ENCODE measurements at regions not wholly inside any gene's neighbourhood (a gene's known extent, or its start where the extent isn't known, plus 50 kb on each side); places are given as distances from the start of the nearest gene placed in this dataset.

DNA sequence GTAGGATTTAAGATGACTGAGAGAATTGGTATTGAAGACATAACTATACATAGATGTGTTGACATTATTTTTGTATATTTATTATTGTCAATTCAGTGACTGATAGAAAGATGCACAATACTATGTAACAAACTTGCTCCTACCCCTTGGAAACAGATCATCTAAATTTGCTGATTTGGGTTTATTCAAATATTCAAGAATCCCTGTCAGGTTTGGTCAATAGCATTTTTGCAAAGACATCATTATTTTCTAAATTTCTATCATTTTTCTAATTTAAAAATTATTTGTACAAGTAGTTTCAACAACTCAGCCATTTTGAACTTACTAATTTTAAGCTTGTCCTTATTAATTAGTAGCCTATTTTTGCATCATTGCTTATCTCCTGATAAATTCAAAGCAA, 1463.4 kb downstream of the SI start:
- H3K4me1 ChIP-seq = no peaks in the 10 kb centered on the region
- no peak overlapping the region for H3K4me3 ChIP-seq
- no peak for DNase-seq
- intact Hi-C loops (cut with DNase I) = no loop called here
- no peak overlapping the region for H3K27ac ChIP-seq
- ATAC-seq = no peak
- H3K27me3 ChIP-seq = no peaks in the 10 kb centered on the region
- H3K9me3 ChIP-seq = no peaks in the 10 kb centered on the region
- TF ChIP-seq, protein P1, sequence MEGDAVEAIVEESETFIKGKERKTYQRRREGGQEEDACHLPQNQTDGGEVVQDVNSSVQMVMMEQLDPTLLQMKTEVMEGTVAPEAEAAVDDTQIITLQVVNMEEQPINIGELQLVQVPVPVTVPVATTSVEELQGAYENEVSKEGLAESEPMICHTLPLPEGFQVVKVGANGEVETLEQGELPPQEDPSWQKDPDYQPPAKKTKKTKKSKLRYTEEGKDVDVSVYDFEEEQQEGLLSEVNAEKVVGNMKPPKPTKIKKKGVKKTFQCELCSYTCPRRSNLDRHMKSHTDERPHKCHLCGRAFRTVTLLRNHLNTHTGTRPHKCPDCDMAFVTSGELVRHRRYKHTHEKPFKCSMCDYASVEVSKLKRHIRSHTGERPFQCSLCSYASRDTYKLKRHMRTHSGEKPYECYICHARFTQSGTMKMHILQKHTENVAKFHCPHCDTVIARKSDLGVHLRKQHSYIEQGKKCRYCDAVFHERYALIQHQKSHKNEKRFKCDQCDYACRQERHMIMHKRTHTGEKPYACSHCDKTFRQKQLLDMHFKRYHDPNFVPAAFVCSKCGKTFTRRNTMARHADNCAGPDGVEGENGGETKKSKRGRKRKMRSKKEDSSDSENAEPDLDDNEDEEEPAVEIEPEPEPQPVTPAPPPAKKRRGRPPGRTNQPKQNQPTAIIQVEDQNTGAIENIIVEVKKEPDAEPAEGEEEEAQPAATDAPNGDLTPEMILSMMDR (IDR thresholded peaks at IDR 0.05) = no peak
- TF ChIP-seq POLR2A (IDR thresholded peaks at IDR 0.05) = no peak
- no peaks in the 10 kb centered on the region for H3K36me3 ChIP-seq (replicated peaks in 1 of 2; ENCODE audit: insufficient read depth in 1 of 2, low read depth in 2 of 2)

DNA sequence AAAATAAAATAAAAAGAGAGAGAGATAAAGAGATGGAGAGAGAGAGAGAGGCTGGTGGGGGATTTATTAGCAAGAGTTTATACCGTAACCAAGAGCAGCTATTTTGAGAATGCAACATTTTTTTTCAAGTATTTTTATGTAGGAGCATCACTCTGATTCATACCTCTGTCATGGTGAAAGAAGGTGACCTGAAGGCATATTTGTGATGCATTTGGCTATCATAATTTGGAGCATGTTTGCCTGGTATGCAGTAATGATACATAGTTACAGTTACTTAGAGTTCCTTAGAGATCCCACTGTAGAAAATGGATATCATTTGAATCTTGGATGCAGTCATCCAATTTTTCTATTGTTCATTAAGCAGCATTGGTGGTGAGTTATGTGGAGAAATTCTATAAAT, 1472.4 kb downstream of the SI start:
- WGBS, 2 donors = 77 to 89% methylated on average over 1 of the region's 1 CpG
- no peak overlapping the region for H3K4me3 ChIP-seq

DNA sequence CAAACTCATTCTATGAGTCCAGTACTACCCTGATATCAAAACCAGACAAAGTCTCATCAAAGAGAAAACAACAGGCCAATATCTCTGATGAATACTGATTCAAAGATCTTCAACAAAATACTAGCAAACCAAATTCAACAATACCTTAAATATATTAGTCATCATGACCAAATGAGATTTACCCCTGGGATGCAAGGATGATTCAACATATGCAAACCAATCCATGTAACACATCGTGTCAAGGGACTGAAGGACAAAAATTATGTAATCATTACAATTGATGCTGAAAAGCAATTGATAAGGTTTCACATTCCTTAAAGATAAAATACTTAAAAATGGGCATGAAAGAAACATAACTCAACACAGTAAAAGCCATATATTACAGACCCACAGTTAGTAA, 1476.9 kb downstream of the SI start:
- Histone ChIP-seq H3K4me3 (no peak overlapping the region), H3K9me3 (no peaks in the 10 kb centered on the region), H3K27ac (no peak overlapping the region), H3K4me1 (no peaks in the 10 kb centered on the region), H3K36me3 (replicated peaks in 1 of 2; ENCODE audit: insufficient read depth in 1 of 2, low read depth in 2 of 2) (no peaks in the 10 kb centered on the region), H3K27me3 (no peaks in the 10 kb centered on the region)
- no peak for DNase-seq
- intact Hi-C loops (cut with DNase I) = no loop called here
- 50 to 64% methylated on average over 1 of the region's 1 CpG for WGBS, 2 donors
- ATAC-seq = no peak
- no peak for TF ChIP-seq POLR2A (IDR thresholded peaks at IDR 0.05)
- TF ChIP-seq, protein P1 (IDR thresholded peaks at IDR 0.05) = no peak

More for the DNA sequence above, 1472.4 kb downstream of the SI start:
- intact Hi-C loops (cut with DNase I) = no loop called here
- Histone ChIP-seq H3K36me3 (replicated peaks in 1 of 2; ENCODE audit: insufficient read depth in 1 of 2, low read depth in 2 of 2) (no peaks in the 10 kb centered on the region), H3K27me3 (no peaks in the 10 kb centered on the region), H3K4me1 (no peaks in the 10 kb centered on the region), H3K27ac (no peak overlapping the region), H3K9me3 (no peaks in the 10 kb centered on the region)
- no peak for TF ChIP-seq POLR2A (IDR thresholded peaks at IDR 0.05)
- TF ChIP-seq, protein P1 (IDR thresholded peaks at IDR 0.05) = no peak
- ATAC-seq (no peak), DNase-seq (no peak)

DNA sequence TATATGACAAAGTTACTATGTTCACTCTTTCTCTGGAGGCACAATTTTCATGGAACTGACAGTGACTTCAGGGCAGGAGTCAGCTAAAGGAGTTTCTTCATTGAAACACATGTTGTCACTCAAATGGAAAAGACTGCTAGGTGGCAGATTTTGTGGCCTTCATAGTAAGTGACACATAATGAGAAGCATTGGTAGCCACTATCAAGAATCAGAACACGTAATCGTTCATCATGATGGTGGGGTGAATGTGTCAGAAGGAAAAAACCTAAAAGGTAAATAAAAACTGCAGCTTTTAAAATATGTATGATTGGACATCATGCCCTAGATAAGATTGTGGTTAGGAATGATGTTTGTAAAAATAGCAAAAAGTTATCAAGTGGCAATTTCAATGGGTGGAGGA, 1491.0 kb downstream of the SI start:
- Histone ChIP-seq H3K4me1 (no peaks in the 10 kb centered on the region), H3K9me3 (no peaks in the 10 kb centered on the region), H3K36me3 (replicated peaks in 1 of 2; ENCODE audit: insufficient read depth in 1 of 2, low read depth in 2 of 2) (no peaks in the 10 kb centered on the region), H3K27me3 (no peaks in the 10 kb centered on the region), H3K4me3 (no peak overlapping the region), H3K27ac (no peak overlapping the region)
- DNase-seq (no peak), ATAC-seq (no peak)
- intact Hi-C loops (cut with DNase I) = no loop called here
- WGBS, 2 donors = 66 to 78% methylated on average over 2 of the region's 2 CpGs
- TF ChIP-seq, protein P1 (IDR thresholded peaks at IDR 0.05) = no peak
- no peak for TF ChIP-seq POLR2A (IDR thresholded peaks at IDR 0.05)

DNA sequence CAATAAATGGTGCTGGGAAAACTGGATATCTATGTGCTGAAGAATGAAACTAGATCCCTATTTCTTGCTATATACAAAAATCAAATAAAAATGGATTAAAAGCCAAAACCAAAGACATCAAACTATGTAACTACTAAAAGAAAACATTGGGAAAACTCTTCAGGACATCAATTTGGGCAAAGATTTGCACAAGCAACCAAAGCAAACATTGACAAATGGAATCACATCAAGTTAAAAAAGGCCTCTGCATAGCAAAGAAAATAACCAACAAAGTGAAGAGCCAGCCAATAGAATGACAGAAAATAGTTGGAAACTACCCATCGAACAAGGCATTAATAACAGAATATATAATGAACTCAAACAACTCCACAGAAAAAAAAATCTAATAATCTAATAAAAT, 1495.3 kb downstream of the SI start:
- Histone ChIP-seq H3K36me3 (replicated peaks in 1 of 2; ENCODE audit: insufficient read depth in 1 of 2, low read depth in 2 of 2) (no peaks in the 10 kb centered on the region), H3K4me1 (no peaks in the 10 kb centered on the region), H3K4me3 (no peak overlapping the region), H3K27me3 (no peaks in the 10 kb centered on the region), H3K9me3 (no peaks in the 10 kb centered on the region), H3K27ac (no peak overlapping the region)
- intact Hi-C loops (cut with DNase I) = no loop called here
- no peak for TF ChIP-seq POLR2A (IDR thresholded peaks at IDR 0.05)
- TF ChIP-seq, protein P1 (IDR thresholded peaks at IDR 0.05) = no peak
- ATAC-seq (no peak), DNase-seq (no peak)
- 58 to 59% methylated on average over 1 of the region's 1 CpG for WGBS, 2 donors
